ENCODE measurements at regions not wholly inside any gene's neighbourhood (a gene's known extent, or its start where the extent isn't known, plus 50 kb on each side); places are given as distances from the start of the nearest gene placed in this dataset.

DNA sequence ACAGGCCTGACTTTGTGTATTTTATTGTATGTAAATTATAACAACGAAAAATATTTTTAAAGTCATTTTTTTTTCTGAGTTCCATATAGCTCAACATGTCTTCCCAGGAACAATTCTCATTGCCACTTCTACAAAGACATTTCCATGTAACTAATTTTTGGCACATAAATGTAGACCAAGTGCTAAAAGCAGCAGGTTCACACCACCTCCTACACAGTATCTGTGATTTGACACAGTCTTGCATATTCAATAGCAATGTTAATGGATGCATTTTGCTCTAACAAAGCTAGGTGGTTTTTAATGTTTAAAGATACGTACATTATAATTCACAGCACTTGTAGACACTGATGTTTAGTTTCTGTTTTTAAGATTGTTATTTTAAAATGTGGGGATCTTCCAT lies 346.5 kb downstream of the GPAM start:
- DNase-seq, result no peak

DNA sequence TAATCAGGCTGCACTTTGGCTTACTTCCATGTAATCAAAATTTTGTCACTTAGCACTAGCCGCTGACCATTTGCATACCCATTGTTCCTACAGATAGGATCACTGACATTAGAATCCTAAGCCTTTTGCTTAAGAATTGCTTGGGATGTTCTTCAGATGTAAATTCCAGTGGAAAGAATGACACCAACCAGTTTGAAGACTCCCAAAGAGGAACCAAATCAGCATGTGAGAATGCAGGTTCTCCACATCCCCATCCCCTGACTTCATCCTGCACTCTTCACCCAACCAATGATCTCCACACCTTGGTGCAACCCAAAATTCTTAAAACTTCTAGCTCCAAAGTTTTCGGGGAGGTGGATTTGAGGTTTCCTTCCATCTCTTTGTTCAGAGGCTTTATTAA lies 345.6 kb downstream of the GPAM start:
- no peak for DNase-seq

DNA sequence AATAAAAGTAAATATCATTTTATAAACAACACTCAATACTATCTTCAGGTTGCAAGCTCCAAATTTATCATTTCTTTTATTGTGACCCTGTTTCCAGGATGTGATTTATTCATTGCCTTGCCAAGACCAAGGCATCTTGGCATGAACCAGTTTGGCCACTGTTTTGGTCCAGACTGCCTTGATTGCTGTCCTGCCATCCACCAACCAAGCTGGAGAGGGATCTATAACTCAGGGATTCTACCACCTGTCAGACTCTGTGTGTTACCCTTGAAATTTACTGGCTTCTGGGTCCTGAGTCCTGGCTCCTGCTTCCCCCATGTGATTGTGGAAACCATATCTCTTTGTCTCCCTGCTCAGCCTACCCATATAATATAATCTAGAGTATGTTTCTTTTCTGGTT lies 343.0 kb downstream of the GPAM start:
- DNase-seq, result no peak

DNA sequence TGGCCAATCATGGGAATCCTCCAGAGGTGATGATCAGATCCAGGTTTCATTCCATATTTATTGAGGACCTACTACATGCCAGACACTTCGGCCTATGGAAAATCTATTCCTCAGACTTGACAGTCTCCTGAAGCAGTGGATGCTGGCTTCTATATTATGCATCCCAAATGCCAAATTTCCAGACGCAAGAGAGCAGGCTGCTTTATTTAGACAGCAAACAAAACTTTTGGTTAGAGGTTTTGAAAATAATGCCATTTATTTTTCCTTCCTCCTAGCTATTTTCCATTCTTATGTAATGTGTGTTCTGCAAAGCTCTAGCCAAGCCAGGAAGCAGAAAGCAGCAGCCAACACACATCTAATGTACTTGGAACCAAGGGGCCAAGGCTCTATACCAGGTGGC lies 330.8 kb downstream of the GPAM start:
- no peak for DNase-seq

DNA sequence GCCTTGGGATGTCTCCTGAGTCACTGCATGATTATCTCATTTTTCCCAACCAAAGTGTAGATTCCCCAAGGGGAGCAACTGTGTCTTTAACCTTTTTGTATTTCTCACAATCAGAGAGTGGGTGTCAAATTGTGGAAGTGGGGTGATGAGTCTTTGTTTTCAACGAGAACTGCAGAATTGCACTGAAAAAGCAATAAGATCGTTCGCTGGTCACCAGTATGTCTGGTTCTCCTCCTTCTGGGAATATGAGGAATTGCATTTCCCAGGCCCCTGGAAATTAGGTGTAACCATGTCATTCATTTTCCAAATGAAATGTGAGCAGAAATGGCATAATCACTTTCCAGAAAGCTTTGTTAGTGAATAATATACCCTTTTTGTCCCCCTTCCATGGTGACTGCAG lies 326.9 kb downstream of the GPAM start:
- DNase-seq, result no peak

DNA sequence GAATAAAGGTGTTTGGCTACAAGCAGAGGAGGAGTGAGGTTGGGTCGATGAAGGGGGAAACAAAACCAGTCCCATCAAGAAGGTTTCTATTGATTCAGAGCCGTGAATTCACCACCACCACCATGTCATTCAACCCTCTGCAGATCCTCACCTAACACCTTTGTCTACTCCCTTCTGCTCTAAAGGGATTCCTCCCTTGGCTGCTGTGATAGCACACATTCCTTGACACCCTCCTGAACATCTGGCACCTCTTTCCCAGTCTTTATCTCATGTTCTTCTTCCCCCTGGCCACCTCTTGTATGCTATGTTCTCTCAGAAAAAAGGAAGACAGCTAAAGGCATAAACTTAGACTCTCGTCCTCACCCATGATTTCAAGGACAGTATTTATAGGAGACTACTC lies 318.0 kb downstream of the GPAM start:
- no peak for DNase-seq

DNA sequence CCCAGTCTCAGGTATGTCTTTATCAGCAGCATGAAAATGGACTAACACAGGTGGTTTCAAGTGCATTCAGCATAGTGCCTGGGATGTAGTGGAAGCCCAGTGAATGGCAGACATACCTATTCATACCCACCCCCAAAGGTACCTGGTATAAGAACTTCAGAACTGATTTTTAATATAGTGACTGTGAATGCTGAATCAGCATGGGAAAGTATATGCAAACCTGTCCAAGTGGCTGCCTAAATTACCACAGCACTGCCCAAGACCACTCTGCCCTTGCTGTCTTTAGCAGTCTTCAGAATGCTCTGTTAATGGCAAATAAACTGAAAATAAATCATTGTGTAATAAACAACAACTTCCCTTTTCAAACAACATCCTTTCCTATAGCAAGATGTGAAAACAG lies 312.1 kb downstream of the GPAM start:
- no peak for DNase-seq

DNA sequence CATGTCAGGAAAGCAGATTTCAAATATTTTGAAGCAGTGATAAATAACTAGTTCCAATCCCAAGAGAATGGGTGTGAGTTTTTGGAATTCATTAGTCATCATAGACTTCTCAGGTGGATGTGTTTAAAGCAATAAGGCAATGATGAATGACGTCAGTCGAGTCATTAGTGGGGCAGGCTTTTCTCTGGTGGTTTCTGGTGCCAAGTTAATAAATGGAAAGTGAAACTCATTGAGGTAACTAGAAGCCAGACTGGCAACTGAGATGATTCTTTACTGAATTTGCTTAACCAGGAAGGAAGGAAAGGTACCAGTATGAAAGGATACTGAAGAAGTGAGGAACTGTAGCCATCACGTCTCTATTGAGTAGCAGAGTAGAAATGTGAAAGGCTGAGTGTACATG lies 311.0 kb downstream of the GPAM start:
- no peak for DNase-seq

DNA sequence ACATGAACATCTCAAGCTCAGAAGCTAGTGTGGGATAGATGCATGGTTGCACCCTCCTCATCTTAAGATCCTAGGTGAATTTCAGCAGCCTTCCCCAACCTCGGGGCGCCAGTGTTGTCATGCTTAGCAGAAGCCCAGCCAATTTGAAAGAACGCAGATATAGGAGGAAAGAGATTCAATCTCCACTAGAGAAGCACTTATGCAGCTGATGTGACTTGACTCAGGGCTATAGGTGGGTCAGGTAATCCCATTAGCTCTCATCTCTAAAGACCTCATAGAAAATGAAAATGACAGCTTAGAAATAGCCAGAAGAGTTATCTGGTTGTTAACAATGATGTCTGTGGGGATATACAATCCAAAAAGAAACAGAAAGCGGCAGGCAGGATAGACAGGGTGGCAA lies 310.5 kb downstream of the GPAM start:
- no peak for DNase-seq

DNA sequence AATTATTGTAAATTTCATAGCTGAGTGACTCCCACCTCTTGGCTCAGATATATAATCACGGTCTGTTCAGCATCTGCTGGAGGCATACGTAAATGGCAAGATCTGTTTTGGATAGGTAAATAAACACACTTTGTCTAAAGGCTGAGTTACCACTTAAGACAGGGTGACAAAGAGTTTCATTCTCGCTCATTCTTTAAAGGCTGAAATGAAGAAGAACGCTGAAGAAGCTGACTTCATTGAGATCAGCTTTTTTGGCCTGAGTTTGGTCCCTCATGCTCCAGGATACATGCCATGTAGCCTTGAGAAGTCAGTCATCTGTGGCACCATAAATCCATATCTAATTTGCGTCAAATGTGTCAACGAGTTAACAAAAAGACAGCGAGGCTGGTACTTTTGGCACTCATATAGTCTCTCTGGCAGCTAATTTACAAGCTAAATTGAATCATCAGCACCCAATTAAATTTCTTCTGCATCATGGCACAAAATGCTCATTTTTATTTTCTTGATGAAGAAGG lies 309.9 kb downstream of the GPAM start:
- DNase-seq, result no peak

DNA sequence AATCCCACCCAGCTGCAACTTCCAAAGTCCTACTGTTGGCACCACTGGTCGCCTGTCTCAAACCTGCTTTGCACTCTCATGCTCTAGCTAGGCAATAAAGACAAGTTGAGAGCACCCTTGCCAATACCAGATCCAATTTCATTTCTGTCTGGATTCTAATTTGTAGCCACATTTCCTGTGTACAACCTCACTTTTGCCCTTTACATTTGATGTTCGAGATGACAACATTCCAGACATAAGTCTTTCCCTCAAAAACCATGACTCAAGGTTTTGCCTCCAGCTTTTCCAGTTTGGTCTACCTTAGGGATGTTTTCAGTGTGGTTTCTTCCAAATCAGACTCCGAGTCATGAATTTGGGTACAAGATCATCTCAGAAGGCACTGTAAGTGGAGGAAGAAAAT lies 309.0 kb downstream of the GPAM start:
- DNase-seq, result no peak

DNA sequence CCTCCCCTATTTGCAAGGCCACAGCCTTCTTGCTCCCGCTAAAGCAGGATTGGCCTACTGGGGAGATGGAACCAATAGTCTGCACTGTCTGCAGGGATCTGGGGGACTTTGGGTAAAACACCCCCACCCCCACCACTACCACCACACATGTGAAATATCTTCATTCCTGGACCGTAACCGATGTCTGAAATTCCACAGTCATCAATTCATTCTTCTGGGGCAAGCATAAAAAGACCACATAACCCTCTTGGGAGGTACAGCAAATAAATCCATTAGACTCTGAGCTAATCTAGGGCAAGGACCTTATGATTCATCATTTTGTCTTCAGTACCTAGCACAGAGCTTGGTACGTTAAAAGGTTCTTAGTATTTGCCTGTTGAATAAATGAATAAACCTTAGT lies 307.8 kb downstream of the GPAM start:
- DNase-seq, result no peak

DNA sequence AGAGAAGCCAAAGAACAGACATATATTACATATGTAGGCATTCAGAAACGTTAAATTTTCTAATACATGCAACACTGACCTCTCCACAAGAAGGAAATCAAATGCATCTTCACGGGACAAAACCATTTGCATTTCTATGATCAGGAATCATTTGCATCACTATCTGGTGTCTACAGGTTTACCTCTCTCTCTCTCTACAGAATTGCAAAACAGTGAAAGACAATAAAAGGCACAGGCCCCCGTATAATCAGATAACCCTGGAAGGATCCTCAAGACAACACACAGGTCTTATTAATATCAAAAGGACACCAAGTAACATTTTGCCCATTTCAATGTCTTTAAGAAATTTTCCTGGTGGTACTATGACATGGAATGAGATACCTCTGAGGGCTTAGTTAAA lies 306.3 kb downstream of the GPAM start:
- DNase-seq, result no peak

DNA sequence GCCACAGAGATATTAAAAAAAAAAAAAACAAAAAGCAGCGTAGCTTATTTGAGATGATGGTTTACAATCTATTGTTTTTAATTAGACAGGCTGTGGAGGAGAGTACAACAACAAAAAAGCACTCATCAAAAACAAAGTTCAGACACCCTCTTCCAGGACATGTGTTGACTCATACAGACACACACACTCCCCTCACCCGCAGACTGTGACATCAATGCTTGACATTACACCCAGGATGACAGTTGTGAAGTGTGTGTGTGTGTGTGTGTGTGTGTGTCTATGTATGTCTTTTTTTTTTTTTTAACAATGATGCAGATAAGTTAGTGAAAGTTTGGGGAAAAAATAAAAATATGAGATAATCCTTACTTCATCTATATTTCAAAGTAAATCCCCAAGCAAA lies 303.6 kb downstream of the GPAM start:
- DNase-seq, result no peak

DNA sequence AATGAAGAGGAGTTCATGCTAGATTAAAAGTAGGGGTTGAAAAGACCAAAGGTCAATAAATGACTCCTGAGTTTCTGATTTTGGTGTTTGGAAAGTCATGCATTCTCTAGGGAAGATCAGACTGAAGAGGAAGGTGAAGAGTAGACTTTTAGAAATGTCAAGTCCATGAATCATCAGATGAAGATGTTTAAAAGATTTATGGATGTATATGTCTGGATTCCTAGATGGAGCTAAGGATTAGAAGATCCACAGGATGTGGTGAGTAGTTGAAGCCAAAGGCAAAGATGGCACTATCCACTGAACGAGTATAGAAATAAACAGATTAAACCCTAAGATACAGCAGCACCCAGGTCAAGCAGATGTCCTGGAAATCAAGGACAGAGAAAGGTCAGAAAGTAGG lies 298.5 kb downstream of the GPAM start:
- no peak for DNase-seq

DNA sequence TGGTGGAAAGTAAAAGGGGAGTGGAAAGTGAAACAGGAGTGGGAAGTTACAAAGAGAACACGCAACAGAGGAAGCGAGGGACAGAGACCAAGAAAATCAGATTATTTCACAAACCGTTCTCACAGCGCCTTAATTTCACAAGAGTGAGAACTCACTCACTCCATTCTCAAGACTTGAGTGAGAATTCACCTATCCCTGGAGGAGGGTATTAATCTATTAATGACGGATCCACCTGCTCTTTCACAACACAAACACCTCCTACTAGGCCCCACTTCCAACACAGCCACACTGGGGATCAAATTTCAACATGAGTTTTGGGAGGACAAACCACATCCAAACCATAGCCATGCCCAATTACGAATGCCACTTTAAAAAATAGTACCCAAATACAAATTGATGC lies 297.6 kb downstream of the GPAM start:
- DNase-seq, result no peak

DNA sequence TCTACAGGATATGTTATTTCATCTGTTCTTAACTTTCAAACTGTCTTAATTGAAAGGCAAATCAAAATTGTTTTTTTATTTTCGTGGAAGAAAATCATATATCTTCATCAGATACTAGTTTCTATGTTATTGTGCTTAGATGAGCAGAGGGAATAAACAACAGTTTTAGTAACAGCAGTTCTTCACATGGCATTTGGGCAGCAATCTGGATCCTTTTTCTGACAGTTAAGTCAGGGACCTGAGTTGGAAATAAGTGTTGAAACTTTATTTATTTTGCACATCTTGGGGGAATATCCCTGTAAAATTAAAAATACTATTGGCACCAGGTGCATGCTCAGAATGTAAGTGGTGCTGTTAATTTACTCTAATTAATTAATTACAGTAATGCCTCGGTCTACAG lies 296.3 kb downstream of the GPAM start:
- DNase-seq, result no peak

DNA sequence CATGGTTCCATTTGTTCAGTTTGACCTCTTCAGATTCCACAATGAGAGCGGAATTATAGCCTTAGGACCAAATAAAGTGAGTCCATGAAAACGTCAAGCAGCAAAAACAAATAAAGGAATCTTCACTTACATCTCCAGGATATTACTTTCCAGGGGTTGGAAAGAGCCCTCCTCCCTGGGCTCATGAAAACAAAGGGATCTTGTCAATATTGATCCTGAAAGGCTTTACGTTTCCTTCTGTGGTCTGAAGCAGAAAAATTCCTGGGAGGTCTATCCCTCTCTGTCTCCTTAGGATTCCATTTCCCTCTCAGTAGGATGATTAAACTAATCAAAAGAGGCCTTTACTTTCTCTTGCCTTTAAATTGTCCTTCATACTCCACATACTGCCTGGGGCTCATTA lies 293.5 kb downstream of the GPAM start:
- DNase-seq, result no peak

DNA sequence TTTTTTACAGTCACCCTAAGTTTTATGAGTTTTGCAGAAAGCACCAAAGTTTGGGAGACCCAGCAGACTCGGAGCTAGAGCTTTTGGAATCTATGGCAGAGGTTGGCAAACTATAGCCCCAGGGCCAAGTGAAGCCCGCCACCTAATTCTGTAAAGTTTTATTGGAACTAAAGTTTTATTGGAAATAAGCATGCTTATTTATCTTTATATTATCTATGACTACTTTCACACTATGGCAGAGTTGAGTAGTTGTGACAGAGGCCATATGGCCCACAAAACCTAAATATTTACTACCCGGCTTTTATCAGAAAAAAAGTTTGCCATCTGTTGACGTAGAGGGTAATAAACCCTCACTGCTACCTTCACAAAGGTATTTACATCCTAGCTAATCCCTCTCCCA lies 267.6 kb downstream of the GPAM start:
- DNase-seq, result no peak

DNA sequence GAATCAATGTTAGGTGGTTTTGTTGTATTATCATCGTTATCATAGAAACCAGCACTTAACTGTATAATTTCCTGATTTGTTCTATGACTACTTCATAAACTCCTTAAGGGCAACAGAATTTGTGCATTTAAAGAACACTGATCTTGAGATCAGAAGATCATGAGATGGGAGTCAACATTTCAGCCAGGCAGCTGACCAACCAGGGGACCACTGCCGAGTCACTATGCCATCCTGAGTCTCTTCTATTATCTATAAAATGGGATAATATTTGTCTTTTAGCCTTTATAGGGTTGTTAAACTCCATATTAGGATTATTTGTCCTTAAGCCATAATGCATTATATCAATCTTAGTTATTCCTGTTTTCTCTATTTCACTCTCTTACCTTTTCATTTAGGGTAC lies 261.7 kb downstream of the GPAM start:
- DNase-seq, result no peak

DNA sequence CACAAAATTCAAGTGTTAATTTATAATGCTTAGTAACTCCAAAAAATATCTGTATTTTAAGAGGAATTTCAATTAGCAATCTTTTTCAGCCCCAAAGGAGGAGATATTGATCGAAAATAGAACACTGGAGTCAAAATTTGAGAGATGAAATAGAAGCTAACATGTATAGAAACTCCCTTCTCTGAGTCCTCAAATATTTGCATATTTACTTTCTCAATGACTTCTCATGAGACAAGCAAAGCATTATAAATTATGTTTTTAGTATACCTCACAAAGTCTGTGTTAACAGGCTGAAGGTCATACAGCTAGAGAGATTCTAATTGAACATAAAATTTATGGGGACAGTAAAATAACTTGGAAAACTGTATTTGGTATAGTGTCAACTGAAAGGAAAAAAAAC lies 260.5 kb downstream of the GPAM start:
- no peak for DNase-seq

DNA sequence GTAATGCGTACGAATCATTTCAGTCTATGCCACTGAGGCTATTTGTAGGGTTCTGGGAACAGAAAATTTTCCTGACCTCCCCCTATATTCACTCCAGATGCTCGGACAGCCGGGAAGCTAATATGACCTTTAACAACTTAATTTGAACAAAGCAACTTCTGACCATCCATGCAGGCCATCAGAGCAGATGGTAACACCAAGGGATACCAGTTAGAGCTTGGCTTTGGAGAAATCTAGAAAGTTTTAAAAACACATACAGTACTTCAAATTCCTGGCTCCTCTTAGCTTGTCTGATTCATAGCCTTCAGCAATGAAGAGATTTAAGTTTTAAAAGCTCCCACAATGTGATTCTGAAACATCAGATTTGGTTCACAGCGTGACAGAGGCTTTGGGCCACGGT lies 257.3 kb downstream of the GPAM start:
- DNase-seq, result no peak

DNA sequence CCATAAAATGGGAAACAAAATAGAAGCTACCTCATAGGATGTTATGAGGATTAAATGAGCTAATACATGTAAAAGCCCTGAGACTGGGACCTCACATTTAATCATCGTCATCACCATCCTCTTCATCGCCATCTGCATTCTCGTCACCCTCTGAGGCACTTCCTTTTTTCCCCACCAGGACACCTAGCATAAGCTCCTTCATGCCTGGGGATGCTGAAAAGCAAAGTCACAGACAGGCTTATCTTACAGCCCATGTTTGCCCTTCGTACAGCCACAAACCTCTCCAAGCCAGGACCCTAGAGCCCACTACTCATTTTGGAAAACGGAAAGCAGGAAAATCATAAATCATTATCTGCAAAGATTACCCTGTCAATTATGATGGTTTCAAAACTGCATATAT lies 249.6 kb downstream of the GPAM start:
- no peak for DNase-seq

DNA sequence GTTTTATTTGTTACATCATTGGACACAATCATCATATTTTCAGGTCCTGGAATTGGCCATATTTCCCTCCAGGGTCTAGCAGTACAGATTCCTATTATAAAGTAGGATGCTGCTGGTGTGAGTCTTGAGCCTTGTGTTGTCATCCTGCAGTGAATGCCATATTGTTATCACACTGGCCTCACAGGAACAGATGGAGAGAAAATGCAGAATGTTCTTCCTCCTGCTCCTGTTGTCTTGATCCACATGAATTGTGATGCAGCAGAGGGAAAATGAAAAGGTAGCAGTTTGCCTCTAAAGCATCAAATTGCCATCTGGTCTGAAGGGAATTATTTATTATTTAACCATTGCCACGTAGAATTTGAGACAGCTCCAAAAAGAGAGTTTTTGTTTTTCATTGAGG lies 248.6 kb downstream of the GPAM start:
- DNase-seq, result no peak

DNA sequence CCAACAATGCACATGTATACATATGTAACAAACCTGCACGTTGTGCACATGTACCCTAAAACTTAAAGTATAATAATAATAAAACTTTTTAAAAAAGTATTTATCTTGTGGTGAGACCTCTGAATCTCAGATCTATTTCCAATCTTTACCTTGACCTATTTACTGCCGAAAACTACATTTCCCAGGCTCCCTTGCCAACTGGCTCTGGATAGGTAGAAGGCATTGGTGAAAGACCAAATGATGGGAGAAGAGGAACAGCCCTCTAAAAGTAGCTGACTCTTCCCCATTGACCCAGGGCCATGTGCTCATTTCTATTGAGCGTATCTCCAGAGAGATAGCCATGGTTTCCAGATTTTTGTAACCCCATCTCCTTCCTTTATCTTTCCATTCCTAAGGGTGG lies 247.4 kb downstream of the GPAM start:
- no peak for DNase-seq

DNA sequence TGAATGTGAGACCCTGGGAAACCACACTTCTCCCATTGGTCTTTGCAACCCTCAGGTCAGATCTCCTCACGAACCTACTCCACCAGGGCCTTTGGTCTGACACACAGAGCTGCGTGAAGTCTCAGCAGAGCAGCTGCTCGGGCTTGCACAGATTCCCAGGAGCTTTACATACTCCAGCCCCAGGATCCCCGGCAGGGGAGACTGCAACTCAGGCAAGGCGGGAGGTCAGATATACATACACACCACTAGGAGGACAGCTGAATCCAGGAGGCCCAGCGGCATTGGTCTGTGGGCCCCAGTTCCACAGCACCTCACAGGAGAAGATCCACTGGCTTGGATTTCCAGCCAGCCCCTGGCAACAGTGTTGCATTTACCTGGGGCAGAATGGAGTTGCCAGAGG lies 239.2 kb downstream of the GPAM start:
- DNase-seq, result no peak
